ENCODE measurements at regions not wholly inside any gene's neighbourhood (a gene's known extent, or its start where the extent isn't known, plus 50 kb on each side); places are given as distances from the start of the nearest gene placed in this dataset.

DNA sequence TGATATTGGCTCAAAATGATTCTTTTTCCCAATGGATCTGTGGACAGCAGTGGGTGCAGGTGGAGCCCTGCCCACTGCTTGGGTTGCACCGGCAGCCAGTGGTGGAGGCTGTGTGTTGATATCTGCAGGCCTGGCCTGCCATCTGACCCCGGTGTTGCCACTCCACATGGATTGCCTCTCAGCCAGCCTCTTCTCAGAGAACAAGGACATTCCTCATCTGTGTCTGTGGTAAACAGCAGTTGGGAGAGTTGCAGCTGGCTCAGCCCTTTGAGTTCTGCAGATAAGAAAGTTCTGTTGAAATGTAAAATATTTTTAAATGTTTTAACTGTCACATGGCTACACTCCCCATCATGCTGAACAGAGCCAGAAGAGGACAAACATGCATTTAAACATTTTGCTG, 374.9 kb upstream of the CELF2 start:
- ATAC-seq (no peak), DNase-seq (no peak)

DNA sequence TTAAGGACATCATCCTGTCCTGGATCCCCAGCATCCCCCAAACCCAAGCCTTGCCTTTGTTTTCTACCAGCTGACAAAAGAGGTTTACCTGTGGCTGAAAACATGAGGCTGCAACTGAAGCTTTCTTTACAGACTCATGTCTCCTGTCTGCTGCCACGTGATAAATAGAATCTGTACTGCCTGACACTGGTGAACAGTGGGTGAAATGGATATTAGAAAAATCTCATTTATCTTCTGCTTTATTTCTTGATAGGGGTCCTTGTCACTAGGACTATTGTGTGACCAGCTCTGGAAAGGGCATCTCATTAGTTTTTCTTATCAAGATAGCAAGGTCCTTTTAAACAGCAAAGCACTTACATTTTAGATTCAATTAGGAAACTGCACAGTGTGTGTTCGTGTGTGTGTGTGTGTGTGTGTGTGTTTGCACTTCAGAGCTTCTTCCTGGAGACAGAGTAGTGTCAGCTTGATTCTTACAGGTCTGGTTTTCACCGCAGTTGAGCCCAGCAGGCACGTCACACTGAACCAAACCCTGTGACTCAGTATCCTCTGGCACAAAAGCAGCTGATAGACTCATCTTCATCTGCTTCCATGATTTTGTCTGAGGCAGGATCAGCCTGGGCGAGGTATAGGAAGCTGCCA, 373.5 kb upstream of the CELF2 start:
- no peak for ATAC-seq
- no peak for DNase-seq

DNA sequence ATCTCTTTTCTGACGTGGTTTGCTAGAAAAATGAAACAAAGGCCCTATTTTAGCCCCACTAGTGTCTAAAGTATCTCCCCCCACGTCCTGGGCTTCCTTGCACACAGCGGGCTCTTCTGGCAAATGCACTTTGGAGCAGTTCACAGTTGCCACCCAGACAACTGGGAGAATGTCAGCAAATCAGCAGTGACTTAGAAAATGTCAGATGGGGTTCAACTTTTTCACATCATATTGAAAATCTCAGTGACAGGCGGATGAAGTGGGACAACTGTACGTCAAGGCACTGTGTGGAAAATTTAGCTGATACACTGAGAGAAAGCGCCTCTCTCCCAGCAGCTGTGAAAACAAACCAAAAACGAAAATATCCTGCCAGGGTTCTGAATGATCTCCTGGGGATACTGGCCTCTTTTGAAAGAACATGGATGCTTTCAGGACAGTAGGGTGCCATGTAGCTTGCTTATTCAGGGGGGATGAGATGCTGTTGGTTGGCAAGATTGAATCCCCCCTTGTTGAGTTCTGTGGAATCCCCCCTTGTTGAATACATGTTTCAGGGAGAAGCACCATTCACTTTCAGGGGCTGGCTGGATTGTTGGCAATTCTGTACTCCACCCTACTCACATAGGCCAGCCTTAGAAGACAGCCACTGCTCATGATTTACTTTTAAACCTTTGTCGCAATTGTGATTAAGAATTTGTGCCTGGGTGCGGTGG, 372.8 kb upstream of the CELF2 start:
- DNase-seq (no peak), ATAC-seq (no peak)

DNA sequence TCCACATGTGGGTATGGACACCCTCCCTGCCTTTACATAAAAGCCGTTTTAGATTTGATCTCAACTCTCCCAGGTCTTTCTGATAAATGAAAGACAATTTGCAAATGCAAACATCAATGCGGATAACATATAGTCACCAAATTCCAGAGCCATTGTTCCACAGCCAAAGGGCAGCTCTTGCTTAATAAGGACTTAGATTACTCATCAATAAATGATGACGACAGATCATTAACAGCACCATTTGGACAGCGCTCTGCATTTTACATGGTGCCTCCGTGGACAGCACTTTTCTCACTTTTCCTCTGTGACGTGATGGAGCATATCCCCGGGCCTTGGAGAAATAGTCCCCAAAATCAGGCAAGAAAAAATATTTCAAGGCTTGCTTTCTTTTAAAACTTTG, 370.3 kb upstream of the CELF2 start:
- DNase-seq (no peak), ATAC-seq (no peak)

DNA sequence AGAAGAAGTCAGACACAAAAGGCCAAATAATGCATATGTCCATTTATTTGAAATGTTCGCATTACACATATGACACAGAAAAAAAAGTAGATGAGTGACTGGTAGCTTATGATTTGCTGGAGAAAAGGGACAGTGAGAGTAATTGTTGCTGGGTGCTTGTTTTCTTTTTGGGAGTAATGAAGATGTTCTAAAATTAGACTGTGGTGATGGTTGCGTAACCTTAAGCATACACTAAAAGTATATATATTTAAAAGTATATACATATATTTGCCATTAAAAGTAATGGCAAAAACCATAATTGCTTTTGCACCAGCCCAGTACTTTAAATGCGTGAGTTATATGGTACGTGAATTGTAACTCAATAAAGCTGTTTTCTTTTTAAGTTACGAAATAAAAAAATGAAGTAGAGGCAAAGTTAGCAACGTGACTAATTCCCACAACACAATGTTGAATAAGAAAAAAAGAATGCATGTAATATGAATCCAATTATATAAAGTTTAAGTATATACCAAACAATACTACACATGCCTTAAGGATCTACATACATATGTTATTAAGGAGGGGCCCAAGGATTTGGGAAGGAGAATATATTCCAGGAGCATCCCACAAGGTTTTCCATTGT, 360.4 kb upstream of the CELF2 start:
- ATAC-seq: no peak

DNA sequence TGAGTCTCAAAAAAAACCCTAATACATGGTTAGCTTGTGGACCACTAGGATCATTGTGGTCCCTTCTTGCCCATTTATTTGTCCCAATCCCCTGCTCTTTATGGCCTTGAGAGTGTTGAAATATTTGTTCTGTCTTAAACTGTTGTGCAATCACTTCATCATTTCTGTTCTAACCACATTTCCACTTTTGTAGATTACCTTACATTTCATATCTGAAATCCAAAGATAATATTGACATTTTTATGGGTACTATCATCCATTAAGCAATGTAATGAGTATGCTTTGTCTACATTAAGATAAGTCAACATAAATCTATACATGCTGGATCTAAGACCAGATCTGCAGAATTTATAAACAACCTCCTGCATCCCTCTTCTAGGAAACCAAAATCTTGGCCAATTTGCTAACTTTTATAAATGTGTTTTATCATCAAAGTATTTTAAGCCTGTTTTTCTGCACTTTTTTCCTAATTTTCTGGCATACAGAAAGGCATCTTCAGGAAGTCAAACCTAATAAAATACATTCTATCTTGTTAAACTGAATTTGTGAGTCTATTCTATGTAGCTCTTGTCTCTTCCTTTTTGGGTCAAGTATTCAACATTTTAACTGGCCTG, 359.4 kb upstream of the CELF2 start:
- ATAC-seq (no peak), DNase-seq (no peak)

More for the DNA sequence above, 360.4 kb upstream of the CELF2 start:
- DNase-seq: no peak

DNA sequence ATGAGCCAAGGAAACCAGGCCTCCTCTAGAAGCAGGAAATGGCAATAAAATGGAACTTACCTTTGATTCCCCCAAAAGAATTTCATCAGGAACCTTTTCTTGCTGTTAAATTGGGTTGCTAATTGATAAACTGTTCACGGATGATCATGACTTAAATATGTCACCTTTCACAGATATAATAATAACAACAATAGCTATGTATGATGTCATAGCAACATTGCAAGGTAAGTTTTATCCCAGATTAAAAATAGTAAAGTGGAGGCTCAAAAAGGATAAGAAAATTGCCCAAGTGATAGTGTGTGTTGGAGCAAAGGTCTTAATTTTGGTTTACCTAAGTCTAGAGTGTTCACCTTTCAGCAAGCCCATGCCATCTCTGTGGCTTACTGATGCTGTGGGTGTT, 357.6 kb upstream of the CELF2 start:
- DNase-seq (no peak), ATAC-seq (no peak)

DNA sequence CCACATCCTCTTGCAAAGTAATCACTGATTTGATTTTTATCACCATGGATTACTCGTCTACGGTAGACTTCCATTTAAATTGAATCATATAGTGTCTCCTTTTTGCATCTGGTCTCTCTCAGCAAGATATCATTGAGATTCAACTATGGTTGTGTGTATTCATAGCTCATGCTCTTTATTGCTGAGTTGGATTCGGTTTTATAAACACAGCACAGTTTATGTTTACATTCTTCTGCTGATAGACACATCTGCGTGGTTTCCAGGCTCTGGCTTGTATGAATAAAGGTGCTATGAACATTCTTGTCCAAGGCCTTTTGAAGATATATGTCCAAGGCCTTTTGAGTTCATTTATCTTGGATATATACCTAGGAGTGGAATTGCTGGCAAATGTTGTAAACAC, 356.5 kb upstream of the CELF2 start:
- DNase-seq (no peak), ATAC-seq (no peak)

DNA sequence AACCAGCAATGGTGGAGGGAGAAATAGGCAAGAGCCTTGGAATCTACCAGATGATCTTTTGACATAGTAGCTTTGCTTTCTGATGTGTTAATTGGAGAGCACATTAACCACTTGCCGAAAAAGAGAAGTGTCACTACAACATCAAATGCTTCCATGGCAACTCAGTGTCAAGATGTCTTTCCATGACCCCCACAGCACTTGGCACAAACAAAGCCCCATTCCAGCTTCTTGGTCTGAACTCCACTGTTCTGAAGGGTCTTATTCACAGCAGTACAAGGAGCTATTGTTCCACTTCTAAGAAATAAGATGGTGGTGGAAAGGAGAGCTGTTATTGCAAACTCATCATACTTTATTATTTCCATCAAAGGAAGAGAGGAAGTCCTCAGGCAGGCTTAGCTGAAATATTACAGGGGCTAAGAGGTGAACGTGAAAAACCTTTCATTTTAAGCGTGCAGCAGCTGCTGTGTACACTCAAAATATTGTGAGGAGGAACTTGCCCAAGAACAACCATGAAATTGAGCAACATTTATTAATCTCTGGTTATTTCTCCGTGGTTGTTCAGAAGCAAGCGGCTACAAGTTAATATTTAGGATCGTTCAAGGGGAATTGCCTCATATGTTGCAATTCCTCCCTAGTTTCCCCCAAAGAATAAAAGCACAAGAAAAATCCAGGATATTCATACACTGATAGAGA, 354.8 kb upstream of the CELF2 start:
- ATAC-seq: no peak
- DNase-seq: no peak

DNA sequence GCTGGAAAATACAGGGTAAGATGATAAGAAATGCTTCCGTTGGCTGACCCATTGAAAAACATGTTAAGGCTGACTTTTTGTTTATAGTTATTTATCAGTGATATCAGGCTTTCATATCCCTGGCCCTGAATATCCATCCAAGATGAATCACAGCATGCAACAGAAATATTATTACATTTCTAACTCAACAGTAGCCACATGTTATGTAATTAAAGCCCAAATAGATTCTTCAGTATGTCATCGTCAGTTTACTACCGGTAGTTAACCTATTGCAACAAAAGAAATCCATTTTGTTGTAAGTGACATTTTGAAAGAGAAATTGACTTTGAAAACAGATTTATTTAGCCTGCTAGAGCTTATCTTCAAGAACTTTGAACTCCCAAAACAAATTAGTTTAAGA, 354.1 kb upstream of the CELF2 start:
- no peak for ATAC-seq

DNA sequence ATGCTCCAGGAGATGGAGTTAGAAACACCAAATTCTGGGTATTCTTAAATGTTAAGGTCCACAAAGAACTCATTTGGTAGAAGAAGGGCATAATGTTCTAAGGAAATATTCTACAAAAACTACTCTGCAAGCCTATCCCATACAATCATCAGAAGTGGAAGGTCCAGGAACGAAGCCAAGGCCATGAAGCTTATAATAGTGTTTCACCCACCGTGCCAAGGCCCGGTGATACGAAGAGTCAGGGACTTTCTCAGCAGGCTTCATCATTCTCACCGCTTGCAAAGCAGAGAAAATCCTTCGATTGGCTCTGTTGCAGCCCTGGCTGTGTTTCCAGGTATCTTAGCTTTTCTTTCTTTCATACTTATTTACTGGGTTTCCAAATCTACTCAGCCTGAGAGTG, 351.9 kb upstream of the CELF2 start:
- DNase-seq (no peak), ATAC-seq (no peak)

More for the DNA sequence above, 354.1 kb upstream of the CELF2 start:
- no peak for DNase-seq

DNA sequence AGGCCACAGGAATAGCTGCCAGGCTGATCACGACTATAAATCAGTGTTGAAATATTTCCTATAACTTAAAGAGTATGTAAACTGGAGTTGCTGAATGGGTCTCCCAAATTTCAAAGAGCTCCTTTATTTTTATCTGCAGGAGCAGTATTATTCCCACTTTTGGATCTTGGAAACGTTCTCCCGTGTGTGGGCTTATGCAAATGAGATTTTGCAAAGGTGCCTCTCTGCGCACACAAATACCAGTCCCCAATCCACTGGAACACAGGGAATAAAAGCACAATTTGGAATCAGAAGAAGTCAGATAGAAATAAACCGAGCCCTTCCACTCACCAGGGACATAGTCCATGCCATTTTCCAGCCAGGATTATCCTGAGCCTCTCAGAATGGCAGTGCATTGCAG, 350.2 kb upstream of the CELF2 start:
- no peak for ATAC-seq
- DNase-seq: no peak

DNA sequence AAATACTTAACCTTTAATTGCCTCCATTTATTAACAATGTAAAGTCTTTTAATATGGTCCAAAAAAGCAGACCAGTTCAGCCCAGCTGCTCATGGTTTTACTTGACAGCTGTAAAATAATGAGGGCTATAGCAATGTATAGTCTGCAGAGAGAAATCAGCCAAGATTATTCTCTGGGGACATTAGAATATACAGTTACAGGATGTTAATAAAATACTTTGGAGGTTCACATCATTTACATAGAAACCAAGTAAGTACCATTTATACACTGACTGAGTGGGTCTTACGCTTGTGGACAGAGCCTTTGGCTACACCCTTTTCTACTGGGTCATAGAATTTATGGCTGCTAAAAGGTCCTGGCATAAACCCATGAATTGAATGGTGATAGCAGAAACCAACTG, 340.7 kb upstream of the CELF2 start:
- ATAC-seq: no peak
- no peak for DNase-seq

DNA sequence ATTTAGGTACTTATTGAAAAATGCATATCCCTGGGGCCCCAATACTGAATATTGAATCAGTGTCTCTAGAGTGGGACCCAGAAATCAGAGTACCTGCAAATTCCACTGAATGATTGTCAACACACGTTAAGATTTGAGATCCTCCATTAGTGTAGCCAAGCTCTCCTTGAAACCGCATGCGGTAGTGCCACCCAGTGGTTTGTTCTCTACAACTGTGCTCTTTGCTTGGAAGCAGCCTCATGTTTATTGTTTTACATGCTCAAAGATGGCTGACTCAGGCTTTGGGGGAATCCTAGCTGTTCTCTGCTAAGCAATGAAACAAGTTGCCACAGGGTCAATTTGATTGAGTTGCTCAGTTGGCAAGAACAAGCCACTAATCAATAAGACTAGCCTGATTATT, 340.2 kb upstream of the CELF2 start:
- ATAC-seq: no peak
- DNase-seq: peak; percentile 32

DNA sequence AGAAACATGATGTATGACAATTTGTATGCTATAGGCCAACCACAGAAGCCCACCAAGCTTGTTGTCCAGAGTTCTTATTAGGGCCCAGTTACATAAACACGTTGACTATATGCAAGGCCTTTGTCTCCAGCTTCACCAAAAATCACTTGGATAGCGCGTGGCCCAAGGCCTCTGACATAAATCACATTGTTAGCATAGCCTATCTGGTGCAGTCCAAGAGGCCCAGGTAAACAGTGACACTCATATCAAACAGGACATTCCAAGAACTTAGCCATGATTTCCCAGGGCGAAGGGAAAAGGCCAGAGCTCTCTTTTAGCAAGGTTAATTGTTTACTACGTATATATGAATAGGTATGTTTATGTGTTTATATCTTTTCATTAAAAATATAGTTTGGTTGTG, 337.2 kb upstream of the CELF2 start:
- ATAC-seq (no peak), DNase-seq (no peak)

DNA sequence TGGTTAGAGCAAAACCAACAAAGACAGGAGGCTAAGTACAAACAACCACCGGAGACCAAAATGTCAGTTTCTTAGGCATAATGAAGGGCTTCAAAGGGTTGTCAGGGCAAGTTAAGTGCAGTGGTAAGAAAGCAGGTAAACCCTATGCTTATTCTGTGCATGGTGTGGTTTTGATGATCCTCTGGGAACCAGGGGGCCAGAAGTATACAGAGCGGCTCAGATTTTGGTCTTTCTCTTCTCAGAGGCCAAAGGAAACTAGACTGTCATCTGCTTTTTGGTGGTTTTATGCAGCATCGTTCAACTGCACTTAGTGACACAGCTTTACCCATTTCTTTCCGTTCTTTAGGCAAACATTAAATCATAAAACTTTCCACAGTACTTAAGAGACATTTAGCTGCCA, 332.7 kb upstream of the CELF2 start:
- no peak for DNase-seq
- ATAC-seq: no peak

DNA sequence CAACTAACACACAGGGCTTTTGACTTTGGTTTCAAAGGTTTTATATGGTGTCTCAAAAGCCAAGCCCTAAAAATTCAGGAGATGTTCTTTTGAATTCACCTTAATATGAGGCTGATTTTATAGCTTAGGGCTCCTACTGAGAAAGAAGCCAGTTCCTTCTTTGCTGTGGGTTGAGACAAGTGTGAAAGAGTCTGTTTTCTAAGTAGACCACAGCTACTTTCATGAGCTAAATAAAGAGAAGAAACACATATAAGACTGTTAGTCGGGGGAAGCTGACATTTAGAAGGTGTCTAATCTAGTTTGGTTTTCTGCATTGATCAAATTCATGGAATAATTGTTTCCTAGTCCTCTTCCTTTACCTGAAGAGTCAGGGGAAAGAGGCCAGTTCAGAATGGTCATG, 332.1 kb upstream of the CELF2 start:
- ATAC-seq (no peak), DNase-seq (no peak)

DNA sequence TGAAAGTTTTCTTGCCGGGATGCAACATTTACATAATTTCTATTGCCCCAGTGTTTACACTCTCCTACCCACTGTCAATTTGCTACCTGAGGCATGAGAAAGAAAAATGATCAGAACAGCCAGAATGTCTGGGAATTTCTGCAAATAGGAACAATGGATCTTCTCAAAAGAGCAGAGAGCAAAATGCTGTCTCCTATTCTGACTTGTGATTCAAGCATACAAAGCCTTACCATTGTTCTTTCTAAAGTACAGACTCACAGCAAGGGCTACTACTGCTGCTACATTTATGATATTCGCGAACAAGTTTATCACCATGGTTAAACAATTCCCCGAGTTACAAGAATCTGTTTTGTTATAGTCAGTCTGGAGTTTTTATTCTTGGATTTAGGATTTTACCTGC, 329.9 kb upstream of the CELF2 start:
- ATAC-seq: no peak

DNA sequence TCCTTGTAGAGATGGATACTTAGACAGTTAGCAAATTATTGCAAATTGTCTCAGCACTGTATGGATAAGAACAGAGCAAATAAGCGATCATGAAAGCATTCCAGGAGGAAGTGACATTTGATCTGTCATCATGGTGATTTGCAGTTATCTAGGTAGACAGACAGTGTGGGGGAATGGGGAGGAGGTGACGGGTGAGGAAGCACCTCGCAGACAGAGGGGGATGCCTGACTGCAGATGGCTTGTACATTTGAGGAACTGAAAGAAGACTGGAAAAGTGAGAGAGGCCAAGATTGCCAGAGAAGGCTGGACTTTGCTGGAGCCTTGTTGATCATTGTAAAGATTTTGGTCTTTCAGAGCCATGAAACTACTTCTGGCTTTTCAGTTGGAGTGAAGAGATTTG, 318.2 kb upstream of the CELF2 start:
- ATAC-seq (no peak), DNase-seq (no peak)

More for the DNA sequence above, 329.9 kb upstream of the CELF2 start:
- DNase-seq: no peak

DNA sequence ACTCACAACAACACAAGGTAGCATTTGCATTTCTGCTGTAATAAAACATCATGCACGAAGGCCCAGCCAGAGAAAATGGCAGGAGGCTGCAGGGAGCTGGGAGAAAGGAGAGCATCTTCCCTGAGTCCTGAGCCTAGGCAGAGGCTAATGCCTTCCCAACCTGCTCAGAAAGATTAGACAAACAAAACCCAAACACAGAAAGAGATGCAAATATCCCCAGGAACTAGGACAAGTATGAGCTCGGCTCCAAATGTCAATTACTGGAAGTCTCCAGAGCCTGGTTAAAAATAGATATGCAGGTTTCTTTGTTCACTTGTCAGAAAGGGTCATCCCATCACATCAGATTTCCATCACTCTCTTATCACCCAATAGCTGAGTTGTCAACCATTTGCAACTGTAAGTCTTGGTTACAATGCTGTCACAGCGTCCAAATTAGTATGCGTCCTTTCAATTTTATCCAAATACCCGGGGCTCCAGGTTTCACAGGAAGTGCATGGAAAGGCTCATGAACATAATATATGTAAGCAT, 316.5 kb upstream of the CELF2 start:
- ATAC-seq: no peak
- DNase-seq: no peak

DNA sequence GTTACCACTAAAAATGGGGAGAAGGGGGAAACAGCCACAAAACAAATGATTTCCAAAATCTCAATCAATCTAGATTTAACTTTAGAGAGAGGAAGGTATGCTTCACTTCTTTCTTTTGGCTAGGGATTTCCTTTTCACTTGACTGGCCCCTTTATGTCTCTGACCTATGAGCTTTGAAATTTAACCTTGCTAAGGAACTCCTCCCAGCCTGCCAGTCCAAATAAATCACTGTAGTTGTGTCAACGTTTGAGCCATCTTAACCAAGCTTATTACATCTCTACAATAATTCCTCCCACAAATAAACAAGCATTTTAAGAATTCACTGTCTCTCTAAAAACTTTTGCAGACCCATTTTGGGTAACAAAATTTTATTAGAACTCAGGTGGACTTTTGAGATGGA, 315.5 kb upstream of the CELF2 start:
- ATAC-seq (no peak), DNase-seq (no peak)

DNA sequence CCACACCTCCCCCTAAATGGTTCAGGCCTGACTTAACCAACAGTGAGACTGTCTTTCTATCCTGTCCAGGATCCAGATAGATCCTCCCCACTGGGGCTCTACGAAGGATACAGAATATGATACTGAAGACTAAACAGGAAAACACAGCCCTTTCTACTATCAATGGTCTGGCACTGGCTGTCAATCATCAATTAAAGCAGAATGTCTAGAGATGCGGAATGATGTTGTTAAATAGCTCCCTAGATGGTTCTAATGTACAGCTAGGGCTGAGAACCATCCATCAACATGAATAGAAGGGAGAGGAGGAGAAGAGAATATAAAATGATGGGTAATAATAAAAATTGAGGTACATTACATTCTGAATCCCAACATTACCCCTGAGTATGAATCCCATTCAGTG, 314.3 kb upstream of the CELF2 start:
- ATAC-seq (no peak), DNase-seq (no peak)

All from stimulated activated naive CD8-positive, alpha-beta T cell treated with anti-CD3 and anti-CD28 coated beads, Interleukin-15, Interleukin-2, amounts not matched to agents 100 U/mL and 50 U/mL, for 24 hours (primary cell).